Dendritic cell treated with granulocyte-macrophage colony-stimulating factor and Interleukin-4, amounts not matched to agents 40 ng/mL and 50 ng/mL, for 4 days (primary cell): ENCODE measurements at regions not wholly inside any gene's neighbourhood (a gene's known extent, or its start where the extent isn't known, plus 50 kb on each side); places are given as distances from the start of the nearest gene placed in this dataset.

Experiments
- H3K27ac Mint-ChIP-seq: one replicate; pipeline ENCODE4 v1.8.0; 2022; ENCODE audit warnings: mild to moderate bottlenecking, mixed read lengths
- H3K27me3 Mint-ChIP-seq: one replicate; pipeline ENCODE4 v1.8.0; 2022; ENCODE audit warnings: mild to moderate bottlenecking, mixed read lengths
- H3K36me3 Mint-ChIP-seq: one replicate; pipeline ENCODE4 v1.8.0; 2022; ENCODE audit warnings: low read depth, mixed read lengths
- H3K4me1 Mint-ChIP-seq: one replicate; pipeline ENCODE4 v1.8.0; 2022; ENCODE audit warnings: low read depth, mixed read lengths
- H3K4me3 Mint-ChIP-seq: one replicate; pipeline ENCODE4 v1.8.0; 2022; ENCODE audit warnings: mild to moderate bottlenecking, moderate library complexity, mixed read lengths
- H3K9me3 Mint-ChIP-seq: one replicate; pipeline ENCODE4 v1.8.0; 2022; ENCODE audit warnings: mixed read lengths
- intact Hi-C: fragments of 100-400 bp; cut with micrococcal nuclease; formaldehyde crosslinking; loops from one replicate; pipeline ENCODE4 v1.15.0; 2022

DNA sequence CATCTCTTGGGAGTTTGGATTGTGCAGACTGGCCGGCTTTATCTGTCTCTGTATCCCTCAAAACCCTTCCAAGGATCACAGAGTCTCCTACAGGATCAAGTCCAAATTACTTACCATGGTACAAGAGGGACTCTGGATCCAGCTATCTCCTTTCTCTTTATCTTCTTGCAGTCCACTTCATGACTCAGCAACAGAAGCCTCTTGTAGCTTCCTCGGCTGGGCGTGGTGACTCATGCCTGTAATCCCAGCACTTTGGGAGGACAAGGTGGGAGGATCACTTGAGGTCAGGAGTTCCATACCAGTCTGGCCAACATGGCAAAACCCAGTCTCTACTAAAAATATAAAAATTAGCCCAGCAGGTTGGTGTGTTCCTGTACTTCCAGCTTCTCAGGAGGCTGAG is 189.7 kb downstream of the BCAT1 start:
- H3K4me1 Mint-ChIP-seq: peaks cover 13% of the 10 kb centered on the region

DNA sequence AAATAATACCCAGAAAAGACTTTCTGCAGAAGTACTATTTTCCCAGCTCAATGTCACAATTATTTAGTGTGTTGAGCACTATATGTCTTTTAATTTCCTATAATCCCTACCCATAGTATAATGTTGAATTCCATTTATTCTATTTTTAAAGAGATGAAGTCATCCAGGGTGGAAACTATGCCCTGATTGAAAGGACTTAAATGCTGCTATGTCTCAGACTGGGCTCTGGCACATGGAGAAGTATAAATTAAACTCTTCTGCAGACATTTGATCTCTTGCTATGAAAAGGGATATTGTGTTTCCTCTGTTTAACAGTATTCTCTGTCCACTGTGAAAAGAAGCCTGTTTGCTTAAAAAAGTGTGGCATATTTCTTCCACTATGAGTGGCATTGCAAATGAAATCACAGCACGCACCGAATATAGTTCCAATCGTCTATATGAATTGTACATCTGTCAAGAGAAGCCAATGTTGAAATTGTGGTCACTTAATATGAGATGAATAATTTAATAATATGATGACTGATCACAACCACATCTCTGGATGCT is 192.3 kb downstream of the BCAT1 start:
- H3K27ac Mint-ChIP-seq: no peak overlapping the region
- H3K4me3 Mint-ChIP-seq: no peak overlapping the region
- H3K36me3 Mint-ChIP-seq: no peaks in the 10 kb centered on the region
- peaks cover 21% of the 10 kb centered on the region for H3K4me1 Mint-ChIP-seq
- no peaks in the 10 kb centered on the region for H3K9me3 Mint-ChIP-seq
- H3K27me3 Mint-ChIP-seq: no peaks in the 10 kb centered on the region
- intact Hi-C loops: no loop called here

More for the DNA sequence above, 189.7 kb downstream of the BCAT1 start:
- no peak overlapping the region for H3K27ac Mint-ChIP-seq
- intact Hi-C loops: no loop called here
- no peaks in the 10 kb centered on the region for H3K27me3 Mint-ChIP-seq
- no peak overlapping the region for H3K4me3 Mint-ChIP-seq
- H3K9me3 Mint-ChIP-seq: no peaks in the 10 kb centered on the region
- H3K36me3 Mint-ChIP-seq: no peaks in the 10 kb centered on the region

DNA sequence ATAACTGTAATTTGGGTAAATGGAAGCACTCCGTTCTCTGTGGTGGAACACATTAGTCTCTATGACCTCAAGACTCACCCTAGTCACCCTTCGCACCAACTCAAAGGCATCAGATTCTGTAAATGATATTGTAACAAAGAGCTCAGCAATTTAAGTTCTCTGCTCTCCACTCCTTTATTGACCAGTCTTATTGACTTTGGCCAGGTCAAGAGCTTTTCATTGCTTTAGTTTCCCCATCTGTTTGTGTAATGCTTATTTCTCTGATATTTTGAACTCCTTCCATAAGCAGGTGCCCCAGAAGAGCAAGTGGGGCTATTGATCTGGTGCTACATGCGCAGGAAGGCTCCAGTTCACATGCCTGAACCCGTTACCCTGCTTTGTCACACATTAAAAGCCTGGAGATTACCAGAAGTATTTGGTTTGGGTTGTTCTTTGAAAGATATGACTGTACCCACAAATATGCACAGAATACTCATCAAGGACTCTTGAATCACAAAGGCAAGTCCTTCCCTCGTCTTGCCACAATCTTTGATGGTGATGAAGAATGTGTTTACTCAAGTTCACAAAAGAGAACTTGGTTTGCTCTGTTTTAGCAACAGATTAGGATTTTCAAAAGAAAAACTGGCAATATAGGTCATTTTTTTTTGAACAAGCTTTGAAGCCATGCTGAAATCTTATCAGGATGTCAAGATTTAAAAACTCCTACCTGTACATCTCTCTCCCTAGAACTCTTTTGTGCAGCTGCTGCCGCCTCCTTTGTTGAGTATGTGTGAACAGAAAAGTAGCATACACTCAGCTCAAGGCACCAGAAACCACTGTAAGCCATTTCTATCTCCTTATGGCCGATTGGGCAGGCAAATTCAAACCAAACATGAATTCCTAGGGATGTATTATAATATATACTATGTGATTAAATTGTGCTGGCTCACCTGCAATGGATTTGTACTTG is 193.9 kb downstream of the BCAT1 start:
- Mint-ChIP-seq H3K27me3 (no peaks in the 10 kb centered on the region), H3K27ac (no peak overlapping the region), H3K4me1 (peaks cover 21% of the 10 kb centered on the region), H3K4me3 (no peak overlapping the region), H3K9me3 (no peaks in the 10 kb centered on the region), H3K36me3 (no peaks in the 10 kb centered on the region)
- intact Hi-C loops: no loop called here

DNA sequence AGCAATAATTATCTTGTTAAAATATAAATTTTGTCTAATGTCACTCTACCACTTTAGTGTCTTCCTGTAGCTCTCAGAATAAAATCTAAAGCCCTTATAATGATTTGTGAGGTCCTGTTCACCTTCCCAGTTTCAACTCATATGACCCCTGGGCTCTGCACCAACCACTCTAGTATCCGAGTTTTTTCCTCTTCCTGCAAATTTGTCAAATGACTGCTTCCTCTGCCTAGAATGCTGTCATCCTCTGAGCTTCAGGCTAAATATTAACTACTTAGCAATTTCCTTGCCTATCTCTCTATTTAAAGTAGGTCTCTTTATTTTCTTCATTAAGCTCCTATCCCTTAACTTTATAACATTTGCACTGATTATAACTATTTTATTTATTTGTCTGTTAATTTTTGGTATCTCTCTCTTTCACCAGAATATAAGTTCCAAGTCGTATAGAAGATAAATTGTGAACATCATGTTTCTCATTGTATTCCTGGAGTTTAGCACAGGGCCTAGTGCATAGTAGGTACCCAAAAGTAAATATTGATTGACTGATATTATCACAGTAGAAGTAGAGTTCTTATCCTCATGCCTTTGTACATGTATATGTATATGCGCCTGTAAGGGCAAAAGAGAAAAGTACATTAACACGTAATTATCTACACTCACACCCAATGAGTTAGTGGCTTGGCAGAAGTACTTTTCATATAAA is 196.0 kb downstream of the BCAT1 start:
- no peaks in the 10 kb centered on the region for H3K27me3 Mint-ChIP-seq
- H3K36me3 Mint-ChIP-seq: no peaks in the 10 kb centered on the region
- no peak overlapping the region for H3K4me3 Mint-ChIP-seq
- no peak overlapping the region for H3K27ac Mint-ChIP-seq
- H3K9me3 Mint-ChIP-seq: no peaks in the 10 kb centered on the region
- intact Hi-C loops: no loop called here
- H3K4me1 Mint-ChIP-seq: peaks cover 21% of the 10 kb centered on the region

DNA sequence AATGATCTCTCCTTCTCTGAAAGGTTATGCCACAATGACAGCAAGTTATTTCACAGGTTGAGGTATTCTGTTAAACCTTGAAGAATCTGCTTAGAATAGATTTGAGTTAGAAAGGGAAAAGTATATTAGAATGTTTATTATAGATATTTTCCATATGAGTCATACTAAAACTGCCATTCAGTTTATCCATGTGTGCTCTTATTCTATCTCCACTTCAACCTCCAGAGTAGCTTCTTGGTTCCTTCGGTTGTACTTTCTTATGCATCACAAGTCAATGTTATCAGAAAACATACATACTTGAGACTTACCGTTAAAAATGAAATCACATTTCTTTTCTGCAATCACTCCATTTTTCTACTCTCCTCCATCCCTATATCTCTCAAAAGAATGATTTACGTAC is 197.7 kb downstream of the BCAT1 start:
- no peaks in the 10 kb centered on the region for H3K27me3 Mint-ChIP-seq
- H3K4me1 Mint-ChIP-seq: peaks cover 21% of the 10 kb centered on the region
- no peaks in the 10 kb centered on the region for H3K9me3 Mint-ChIP-seq
- H3K27ac Mint-ChIP-seq: no peak overlapping the region
- intact Hi-C loops: no loop called here
- H3K4me3 Mint-ChIP-seq: no peak overlapping the region
- no peaks in the 10 kb centered on the region for H3K36me3 Mint-ChIP-seq

DNA sequence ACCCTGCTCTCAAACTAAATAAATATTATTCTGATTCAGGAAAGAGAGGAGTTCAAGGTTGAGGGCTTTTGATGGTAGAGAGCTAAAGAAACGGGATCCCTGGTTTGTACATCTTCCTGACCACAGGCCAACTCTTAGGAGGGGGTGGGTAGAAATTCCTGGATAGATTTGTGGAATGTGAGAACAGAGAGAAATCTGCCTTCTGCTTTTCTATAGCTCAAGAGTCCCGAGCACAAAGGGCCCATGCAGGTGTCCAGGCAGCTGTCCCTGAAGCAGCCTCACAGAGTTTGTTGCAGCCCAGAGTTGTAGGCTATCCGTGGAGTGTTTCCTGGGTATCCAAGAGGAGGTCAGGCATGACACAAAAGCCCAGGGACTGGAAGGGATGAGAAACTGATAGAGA is 198.6 kb downstream of the BCAT1 start:
- Mint-ChIP-seq H3K9me3 (no peaks in the 10 kb centered on the region), H3K27ac (no peak overlapping the region), H3K27me3 (no peaks in the 10 kb centered on the region), H3K4me3 (no peak overlapping the region), H3K36me3 (no peaks in the 10 kb centered on the region), H3K4me1 (peaks cover 21% of the 10 kb centered on the region)
- intact Hi-C loops: no loop called here

DNA sequence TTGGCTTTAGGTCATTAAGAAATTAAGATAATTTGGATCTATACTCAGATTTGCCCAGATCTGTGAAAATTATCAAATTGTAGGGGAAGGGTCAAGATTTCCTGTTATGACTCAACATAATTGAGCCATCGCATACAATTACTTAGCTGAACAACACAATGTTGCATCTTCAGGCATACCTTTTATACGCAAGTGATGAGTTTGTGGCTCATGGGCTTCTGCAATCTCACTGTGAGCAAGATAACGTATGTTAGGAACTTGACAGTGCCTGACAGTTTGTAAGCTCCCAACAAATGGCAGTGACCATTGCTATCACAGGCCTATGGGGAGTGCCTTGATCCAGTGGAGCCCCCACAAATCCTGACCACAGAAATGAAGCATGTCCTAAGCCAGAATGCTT is 199.7 kb downstream of the BCAT1 start:
- intact Hi-C loops: no loop called here
- Mint-ChIP-seq H3K9me3 (peaks cover 5% of the 10 kb centered on the region), H3K36me3 (no peaks in the 10 kb centered on the region), H3K4me1 (peaks cover 20% of the 10 kb centered on the region), H3K4me3 (no peak overlapping the region), H3K27me3 (no peaks in the 10 kb centered on the region), H3K27ac (no peak overlapping the region)

DNA sequence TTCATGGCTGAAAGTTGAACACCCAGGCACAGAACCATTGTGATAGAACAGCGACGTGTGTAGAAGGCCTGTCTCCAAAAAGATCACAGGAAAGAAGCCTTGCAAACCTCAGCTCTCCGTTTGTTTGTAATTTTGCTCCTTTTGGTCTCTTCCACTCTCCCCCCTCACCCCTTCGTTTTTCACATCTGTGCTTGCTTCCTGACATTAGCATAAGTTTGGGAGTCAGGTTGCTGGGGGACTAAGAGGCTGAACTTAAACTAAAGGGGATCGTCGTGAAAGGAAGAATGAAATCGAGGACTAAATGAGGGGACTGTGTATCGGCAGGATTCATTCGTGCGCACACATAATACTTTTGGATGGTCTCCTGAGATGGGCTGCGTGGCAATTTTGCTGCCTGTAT is 200.6 kb downstream of the BCAT1 start:
- intact Hi-C loops: no loop called here
- no peaks in the 10 kb centered on the region for H3K36me3 Mint-ChIP-seq

DNA sequence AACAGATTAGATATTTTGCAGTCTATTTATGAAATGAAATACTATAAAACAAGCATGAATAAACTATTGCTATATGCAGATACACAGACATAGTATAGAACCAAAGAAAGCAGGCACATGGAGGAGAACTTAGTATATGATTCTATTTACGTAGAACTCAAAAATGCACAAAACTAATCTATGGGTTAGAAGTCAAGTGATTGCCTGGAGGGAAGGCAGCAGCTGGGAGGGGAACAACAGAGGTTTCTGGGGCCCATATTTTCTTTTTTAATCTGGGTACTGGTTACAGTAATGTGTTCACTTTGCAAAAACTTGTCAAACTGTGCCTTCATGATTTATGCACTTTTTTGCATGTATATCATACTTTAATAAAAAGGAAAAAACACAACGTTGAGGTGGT is 202.0 kb downstream of the BCAT1 start:
- no peaks in the 10 kb centered on the region for H3K27me3 Mint-ChIP-seq

More for the DNA sequence above, 200.6 kb downstream of the BCAT1 start:
- H3K9me3 Mint-ChIP-seq: peaks cover 6% of the 10 kb centered on the region
- H3K27me3 Mint-ChIP-seq: no peaks in the 10 kb centered on the region
- no peak overlapping the region for H3K27ac Mint-ChIP-seq
- H3K4me3 Mint-ChIP-seq: no peak overlapping the region
- peaks cover 22% of the 10 kb centered on the region for H3K4me1 Mint-ChIP-seq

DNA sequence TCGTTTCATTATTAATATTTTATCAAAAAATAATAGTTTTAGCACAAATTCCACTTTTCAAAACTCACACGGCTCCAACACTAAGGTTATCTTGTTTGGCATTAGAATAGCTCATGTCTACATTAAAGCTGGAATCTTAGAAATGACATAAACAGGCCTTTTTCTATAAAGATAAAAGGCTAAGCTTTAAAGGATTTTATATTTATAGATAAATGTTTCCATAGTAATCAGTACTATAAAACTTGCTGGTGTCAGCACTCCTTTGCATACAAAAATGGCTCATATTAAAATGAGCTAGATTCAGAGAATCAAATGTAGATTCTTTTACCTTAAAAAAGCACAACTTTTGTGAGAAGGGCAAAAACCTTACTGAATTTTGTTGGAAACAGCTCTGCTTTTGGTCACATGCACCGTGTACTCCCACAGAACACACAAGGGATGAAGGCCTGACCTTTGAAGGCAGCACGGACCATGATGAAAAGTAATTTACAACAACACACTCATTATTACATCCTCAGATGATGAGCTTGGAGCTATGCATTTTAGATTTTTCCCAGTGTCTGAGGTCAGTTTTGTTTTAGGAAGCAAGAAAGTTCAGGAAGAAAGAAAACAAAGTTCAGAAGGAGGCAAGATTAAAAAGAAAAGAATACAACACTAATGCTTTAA is 202.8 kb downstream of the BCAT1 start:
- Mint-ChIP-seq H3K27me3 (no peaks in the 10 kb centered on the region), H3K9me3 (peaks cover 6% of the 10 kb centered on the region), H3K36me3 (no peaks in the 10 kb centered on the region), H3K27ac (no peak overlapping the region), H3K4me3 (no peak overlapping the region), H3K4me1 (peaks cover 25% of the 10 kb centered on the region)
- intact Hi-C loops: no loop called here

More for the DNA sequence above, 202.0 kb downstream of the BCAT1 start:
- Mint-ChIP-seq H3K4me1 (peaks cover 29% of the 10 kb centered on the region), H3K27ac (no peak overlapping the region), H3K4me3 (no peak overlapping the region), H3K9me3 (peaks cover 6% of the 10 kb centered on the region), H3K36me3 (no peaks in the 10 kb centered on the region)
- intact Hi-C loops: no loop called here

DNA sequence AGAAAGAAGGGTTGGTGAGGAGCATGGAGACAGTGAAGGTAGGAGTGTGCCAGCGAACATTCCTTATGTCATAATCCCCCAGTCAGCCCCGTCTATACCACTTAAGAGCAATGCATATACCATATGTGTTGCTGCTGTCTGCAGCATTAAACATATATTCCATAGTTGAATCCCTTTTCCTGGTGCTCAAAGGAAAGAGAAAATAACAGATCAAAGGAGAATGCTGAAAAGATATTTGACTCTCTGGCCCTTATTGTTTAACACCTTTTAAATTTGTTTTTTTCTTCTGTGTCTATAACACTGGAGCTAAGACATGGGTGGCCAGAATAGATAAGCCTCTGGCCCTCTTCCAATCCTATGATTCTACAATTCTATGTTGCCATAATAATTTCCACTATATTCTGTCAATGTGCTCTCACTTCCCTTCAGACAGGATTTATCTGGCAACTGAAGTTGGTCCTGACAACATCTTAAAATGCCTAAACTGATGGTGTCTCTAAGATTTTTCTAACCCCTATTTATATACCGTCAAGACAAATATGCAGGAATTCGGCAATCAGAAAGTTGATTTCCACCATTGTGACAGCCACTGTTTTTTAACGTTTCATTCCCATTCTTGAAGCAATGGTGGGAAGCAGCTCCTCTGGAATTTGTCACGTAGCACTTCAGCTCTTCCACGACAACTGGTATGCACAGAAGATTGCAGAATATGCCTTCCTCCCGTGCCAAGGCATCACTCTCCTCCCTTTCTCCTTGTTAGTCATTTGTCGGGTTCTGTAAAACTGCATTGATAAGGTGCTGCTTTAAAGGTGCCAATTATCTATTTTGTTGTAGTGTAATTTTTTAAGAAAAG is 204.7 kb downstream of the BCAT1 start:
- no peaks in the 10 kb centered on the region for H3K36me3 Mint-ChIP-seq
- no peak overlapping the region for H3K4me3 Mint-ChIP-seq
- H3K27me3 Mint-ChIP-seq: no peaks in the 10 kb centered on the region
- peaks cover 28% of the 10 kb centered on the region for H3K4me1 Mint-ChIP-seq
- peak overlapping the region; percentile 52 for H3K27ac Mint-ChIP-seq
- intact Hi-C loops: loop anchor here (5.0 kb wide), 1 partner anchor 37 kb away; no protein-coding TSS in a partner anchor
- H3K9me3 Mint-ChIP-seq: peaks cover 6% of the 10 kb centered on the region

DNA sequence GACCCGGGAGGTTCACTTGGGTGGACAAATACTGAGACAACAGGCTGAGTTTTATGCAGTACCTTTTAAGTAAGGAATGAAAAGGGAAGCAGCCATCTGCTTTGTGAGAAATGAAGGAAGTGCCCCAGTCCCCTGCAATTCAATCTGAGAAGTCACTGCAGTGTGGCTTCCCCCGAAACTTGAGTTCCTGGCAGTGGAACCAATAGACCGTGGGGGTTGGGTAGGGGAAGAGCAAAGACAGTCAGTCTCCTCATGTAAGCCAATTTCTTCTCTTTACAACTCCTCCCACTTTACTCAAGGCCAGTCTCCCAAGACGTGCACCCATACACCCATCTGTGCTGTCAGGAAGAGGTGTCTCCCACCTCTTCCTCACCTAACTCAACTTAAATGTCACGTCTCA is 206.5 kb downstream of the BCAT1 start:
- peaks cover 28% of the 10 kb centered on the region for H3K4me1 Mint-ChIP-seq
- intact Hi-C loops: loop anchor here (5.0 kb wide), 1 partner anchor 35 kb away; no protein-coding TSS in a partner anchor
- no peak overlapping the region for H3K4me3 Mint-ChIP-seq
- no peaks in the 10 kb centered on the region for H3K27me3 Mint-ChIP-seq
- H3K27ac Mint-ChIP-seq: peak overlapping the region; percentile 71
- peaks cover 6% of the 10 kb centered on the region for H3K9me3 Mint-ChIP-seq
- H3K36me3 Mint-ChIP-seq: no peaks in the 10 kb centered on the region

DNA sequence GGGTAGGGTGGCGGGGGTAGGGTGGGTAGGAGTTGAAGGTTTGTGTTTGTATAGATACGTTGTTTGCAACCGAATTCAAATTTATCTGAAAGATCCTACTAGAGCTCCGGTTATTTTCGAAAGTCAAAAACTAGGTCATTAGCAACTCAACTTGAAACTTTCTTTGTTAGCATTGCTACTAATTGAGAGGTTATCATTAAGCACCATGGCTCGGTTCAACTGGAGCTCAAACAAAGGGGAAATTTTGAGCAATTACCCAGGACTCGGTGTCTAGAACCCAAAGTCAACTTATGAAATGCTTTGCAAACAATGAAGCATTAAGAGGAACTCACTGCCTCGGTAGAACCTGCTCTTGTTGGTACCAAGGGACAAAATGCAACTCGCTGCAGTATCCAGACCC is 207.7 kb downstream of the BCAT1 start:
- Mint-ChIP-seq H3K27ac (peak overlapping the region; percentile 71), H3K9me3 (peaks cover 6% of the 10 kb centered on the region), H3K36me3 (no peaks in the 10 kb centered on the region), H3K4me3 (no peak overlapping the region), H3K4me1 (peaks cover 33% of the 10 kb centered on the region), H3K27me3 (no peaks in the 10 kb centered on the region)
- intact Hi-C loops: loop anchor here (5.0 kb wide), 1 partner anchor 34 kb away; no protein-coding TSS in a partner anchor
